K562 (cell line): ENCODE measurements at regions not wholly inside any gene's neighbourhood (a gene's known extent, or its start where the extent isn't known, plus 50 kb on each side); places are given as distances from the start of the nearest gene placed in this dataset.

Experiments used
- ATAC-seq: fragments of 200-7000 bp; cut with Tn5 transposase; 3 replicates; pipeline ENCODE4 v1.9.1; 2020; ENCODE audit warnings: moderate library complexity
- BruUV-seq: library from RNA; stranded (reverse); fragments of 400-500 nt; replicated peaks from 2 replicates; lab custom pipeline; 2021; lab: Mats Ljungman, UMichigan
- CTCF ChIA-PET: fragments of 300-600 bp; formaldehyde crosslinking; extraction: SDS; loops from one replicate; lab custom pipeline; 2021; ENCODE audit warnings: low intra/inter-chr PET ratio; lab: Yijun Ruan, JAX
- POLR2A ChIA-PET: fragments of 300-600, 350-650 bp; sonication (Branson Sonifier 250); formaldehyde crosslinking; extraction: SDS; loops from one replicate; lab custom pipeline; 2021; ENCODE audit warnings: antibody characterized with exemption, inconsistent platforms; lab: Yijun Ruan, JAX
- DNase-seq, 4 experiments: peaks; one replicate each; pipeline versions ENCODE4 v3.0.0 to v3.0.0-alpha.2; 2011 to 2018; ENCODE audit warnings: low spot score in 3 of 4, mixed read lengths in 3 of 4; ENCODE audit errors: extremely low read depth in 1 of 4
- FAIRE-seq: peaks from 2 replicates; lab custom pipeline; 2011; peaks lifted over from hg19 to GRCh38; lab: Jason Lieb, UNC
- H2AFZ ChIP-seq: 2 replicates; pipeline ENCODE4 v1.6.0; 2011; ENCODE audit warnings: low read depth, low read length, control low read depth, inconsistent platforms
- H3K27ac ChIP-seq: fragments of 200-600 bp; 3 replicates; pipeline ENCODE4 v1.8.0; 2011; ENCODE audit warnings: low read depth, mild to moderate bottlenecking, control low read depth, inconsistent platforms, low read length, moderate library complexity, mixed read lengths; ENCODE audit errors: extremely low read depth
- H3K27me3 ChIP-seq, 2 experiments: fragments of 300-600 bp in 1 of 2; 2 replicates in 1 of 2; 3 replicates in 1 of 2; pipeline versions ENCODE4 v1.6.0 to v1.8.0; 2011; ENCODE audit warnings: inconsistent platforms in 2 of 2, low read length in 2 of 2, mild to moderate bottlenecking in 1 of 2, mixed read lengths in 1 of 2, moderate library complexity in 1 of 2; ENCODE audit not compliant: control insufficient read depth in 2 of 2, insufficient read depth in 2 of 2
- H3K36me3 ChIP-seq: fragments of 300-600 bp; 3 replicates; pipeline ENCODE4 v1.8.0; 2011; ENCODE audit warnings: mild to moderate bottlenecking, low read length, inconsistent platforms; ENCODE audit not compliant: control insufficient read depth, insufficient read depth
- H3K4me1 ChIP-seq, 2 experiments: fragments of 200-600 bp in 1 of 2; replicated peaks in 1 of 2; 2 replicates in 1 of 2; 3 replicates in 1 of 2; pipeline versions ENCODE4 v1.5.1 to v1.8.0; 2011; ENCODE audit warnings: inconsistent platforms in 2 of 2, low read length in 2 of 2, mild to moderate bottlenecking in 1 of 2, mixed read lengths in 1 of 2, moderate library complexity in 1 of 2; ENCODE audit not compliant: control insufficient read depth in 2 of 2, insufficient read depth in 2 of 2
- H3K4me2 ChIP-seq: 2 replicates; pipeline ENCODE4 v1.6.1; 2011; ENCODE audit warnings: low read length, control low read depth, inconsistent platforms, mixed read lengths; ENCODE audit not compliant: insufficient read depth
- H3K4me3 ChIP-seq: fragments of 200-600 bp; sonication (generic), shearing (Covaris generic); 2 replicates; pipeline ENCODE4 v1.5.1; 2016; ENCODE audit warnings: control low read depth, inconsistent platforms
- H3K79me2 ChIP-seq: fragments of 200-600 bp; 3 replicates; pipeline ENCODE4 v1.8.0; 2011; ENCODE audit warnings: low read length, inconsistent platforms; ENCODE audit not compliant: control insufficient read depth, insufficient read depth
- H3K9ac ChIP-seq, 2 experiments: 2 replicates each; pipeline versions ENCODE4 v1.6.0 to v1.6.1; 2011; ENCODE audit warnings: low read depth in 2 of 2, low read length in 2 of 2, control low read depth in 1 of 2, inconsistent platforms in 1 of 2, mild to moderate bottlenecking in 1 of 2, mixed read lengths in 1 of 2; ENCODE audit not compliant: insufficient read depth in 1 of 2
- H3K9me1 ChIP-seq: one replicate; pipeline ENCODE4 v1.6.0; 2011; ENCODE audit warnings: inconsistent platforms, mild to moderate bottlenecking, low read length, moderate library complexity; ENCODE audit not compliant: control insufficient read depth, insufficient read depth
- H3K9me3 ChIP-seq: replicated peaks from 2 replicates; pipeline ENCODE4 v1.5.1; 2011; ENCODE audit warnings: low read depth, low read length, inconsistent platforms; ENCODE audit not compliant: control insufficient read depth, insufficient read depth
- H4K20me1 ChIP-seq: replicated peaks from 2 replicates; pipeline ENCODE4 v1.6.1; 2011; ENCODE audit warnings: low read length, inconsistent platforms, mixed read lengths; ENCODE audit not compliant: control insufficient read depth, insufficient read depth
- BRCA1 ChIP-seq, 2 experiments: fragments of 450-650 bp in 1 of 2; sonication (generic) in 1 of 2; formaldehyde crosslinking in 1 of 2; IDR thresholded peaks; 2 replicates each; pipeline versions ENCODE4 v1.5.0 to v1.6.1; 2017 to 2020; ENCODE audit warnings: mild to moderate bottlenecking in 1 of 2, missing genetic modification reagents in 1 of 2
- CEBPB ChIP-seq: fragments of 450-650 bp; IDR thresholded peaks from 2 replicates; pipeline ENCODE4 v1.6.1; 2016; ENCODE audit warnings: missing genetic modification characterization, missing compliant biosample characterization
- PTTG1 ChIP-seq: fragments of 450-650 bp; IDR thresholded peaks from 2 replicates; pipeline ENCODE4 v1.6.1; 2016; ENCODE audit warnings: low read depth, mild to moderate bottlenecking, missing genetic modification characterization, missing compliant biosample characterization
- RUNX1 ChIP-seq: sonication (generic); IDR thresholded peaks from 2 replicates; pipeline ENCODE4 v1.6.1; 2016; ENCODE audit warnings: antibody characterized with exemption, low read depth
- SNIP1 ChIP-seq: fragments of 450-650 bp; IDR thresholded peaks from 2 replicates; pipeline ENCODE4 v1.7.1; 2017; ENCODE audit warnings: low read depth, mild to moderate bottlenecking
- SOX6 ChIP-seq: fragments of 450-650 bp; IDR thresholded peaks from 2 replicates; pipeline ENCODE4 v1.6.1; 2014; ENCODE audit warnings: mild to moderate bottlenecking
- ZFX ChIP-seq: sonication (generic); formaldehyde crosslinking; IDR thresholded peaks from 2 replicates; pipeline ENCODE4 v1.8.0; 2022; ENCODE audit warnings: mild to moderate bottlenecking, missing genetic modification reagents, moderate library complexity
- ZKSCAN8 ChIP-seq: fragments of 200-800 bp; sonication (Bioruptor generic); IDR thresholded peaks from 2 replicates; pipeline ENCODE4 v1.6.1; 2016; ENCODE audit warnings: missing genetic modification characterization, missing compliant biosample characterization
- ZNF274 ChIP-seq: IDR thresholded peaks from 2 replicates; pipeline ENCODE4 v1.6.1; 2011; ENCODE audit warnings: low read depth, mild to moderate bottlenecking, low read length, moderate library complexity, borderline replicate concordance
- ZNF512 ChIP-seq: IDR thresholded peaks from 2 replicates; pipeline ENCODE4 v1.6.1; 2016; ENCODE audit warnings: missing genetic modification characterization, missing compliant biosample characterization
- WGBS: fragments of 100-300 bp; shearing (Covaris generic); methylation state at CpG from one replicate; pipeline ENCODE4 v1.1.6; 2016; ENCODE audit warnings: low coverage, mixed read lengths; ENCODE audit not compliant: insufficient coverage; ENCODE audit errors: missing lambda C conversion rate; 5-methylcytosine and 5-hydroxymethylcytosine counted together
- in situ Hi-C: fragments of 300-500 bp; cut with MboI; formaldehyde crosslinking; loops from 4 replicates; pipeline ENCODE4 v1.15.0; 2018; ENCODE audit warnings: inconsistent platforms, mixed read lengths
- intact Hi-C: fragments of 100-400 bp; cut with micrococcal nuclease; formaldehyde crosslinking; loops from 2 replicates; pipeline ENCODE4 v1.14.2; 2022

- Histone ChIP-seq H3K9ac (no peak overlapping the region), H3K9me3 (no peaks in the 10 kb centered on the region), H3K4me2 (no peak overlapping the region), H3K27me3 (no peaks in the 10 kb centered on the region), H3K4me1 (no peaks in the 10 kb centered on the region), H3K36me3 (no peaks in the 10 kb centered on the region), H3K4me3 (no peak overlapping the region), H2AFZ (no peak overlapping the region), H3K9me1 (no peaks in the 10 kb centered on the region), H3K79me2 (no peaks in the 10 kb centered on the region), H4K20me1 (no peaks in the 10 kb centered on the region), H3K27ac (no peak overlapping the region)
- no peak for ATAC-seq
- no peak for TF ChIP-seq ZNF512 (tag)
- no peak for TF ChIP-seq ZKSCAN8 (CRISPR knock-in tag)
- TF ChIP-seq PTTG1 (tag) = no peak
- no peak for TF ChIP-seq BRCA1 (IDR thresholded peaks at IDR 0.05)
- no peak for TF ChIP-seq BRCA1 (CRISPR knock-in tag; IDR thresholded peaks at IDR 0.05)
- no peak for TF ChIP-seq SOX6
- TF ChIP-seq CEBPB (tag) = no peak
- no peak for TF ChIP-seq RUNX1
- no peak for TF ChIP-seq SNIP1
- TF ChIP-seq ZFX (CRISPR knock-in tag) = no peak
- TF ChIP-seq ZNF274 = no peak
- no peak for FAIRE-seq
- POLR2A ChIA-PET = no interaction called here
- intact Hi-C loops (no loop called here), in situ Hi-C loops (no loop called here)
- BruUV-seq = no TSS peak
- CTCF ChIA-PET = no interaction called here
- no peak for DNase-seq
- WGBS = 0% methylated on average over 2 of the region's 2 CpGs
Measured at GRCh38 chr17:71989117-71989516, 131.7 kb upstream of the SOX9 start.
